ENCODE measurements at regions not wholly inside any gene's neighbourhood (a gene's known extent, or its start where the extent isn't known, plus 50 kb on each side); places are given as distances from the start of the nearest gene placed in this dataset.

DNA sequence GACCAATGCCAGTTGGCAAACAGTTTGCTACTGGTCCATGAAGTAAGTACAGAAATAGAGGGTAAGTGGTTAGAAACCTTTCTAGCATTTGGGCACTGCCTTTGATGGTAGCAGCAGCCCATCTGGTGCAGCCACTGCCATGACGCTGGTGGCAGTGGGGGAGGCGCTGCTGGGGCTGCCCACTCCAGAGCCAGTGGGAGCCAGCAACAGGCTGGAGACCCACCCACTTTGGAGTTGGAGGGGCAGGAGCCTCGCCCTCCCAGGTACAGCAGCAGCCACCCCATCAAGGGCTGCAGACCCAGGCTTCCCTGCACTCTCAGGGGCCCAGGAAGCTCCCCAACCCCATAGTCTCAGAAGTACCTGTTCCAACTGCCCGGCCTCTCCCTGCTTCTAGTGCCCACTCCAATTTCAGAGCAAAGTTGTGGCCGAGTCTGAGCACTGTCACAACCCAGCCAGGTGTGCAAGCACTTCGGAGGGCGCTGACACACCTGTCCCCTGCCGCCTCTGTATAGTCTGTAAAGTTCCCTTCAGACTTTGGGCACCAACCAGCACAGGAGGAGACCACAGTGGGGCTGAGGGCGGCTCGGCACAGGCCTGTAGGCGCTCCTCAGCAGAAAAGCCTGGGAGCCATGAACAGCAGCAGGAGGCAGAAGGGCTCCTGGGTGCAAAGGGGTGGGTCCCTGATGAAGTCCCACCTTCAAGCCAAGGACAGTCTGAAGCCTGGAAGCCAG, 125.6 kb upstream of the CCDC150 start:
- intact Hi-C loops (cut with DNase I; ENCODE audit: low total_unique reads) (no loop called here), in situ Hi-C loops (cut with MboI; ENCODE audit: low sequenced_read_pairs in 4 of 4) (no loop called here)
- Histone ChIP-seq H3K36me3 (no peaks in the 10 kb centered on the region), H3K4me3 (no peak overlapping the region), H3K9me3 (no peaks in the 10 kb centered on the region), H3K27ac (no peak overlapping the region), H3K4me1 (no peaks in the 10 kb centered on the region), H3K27me3 (no peaks in the 10 kb centered on the region)
- ATAC-seq (no peak), DNase-seq (no peak)
- TF ChIP-seq, protein P1, sequence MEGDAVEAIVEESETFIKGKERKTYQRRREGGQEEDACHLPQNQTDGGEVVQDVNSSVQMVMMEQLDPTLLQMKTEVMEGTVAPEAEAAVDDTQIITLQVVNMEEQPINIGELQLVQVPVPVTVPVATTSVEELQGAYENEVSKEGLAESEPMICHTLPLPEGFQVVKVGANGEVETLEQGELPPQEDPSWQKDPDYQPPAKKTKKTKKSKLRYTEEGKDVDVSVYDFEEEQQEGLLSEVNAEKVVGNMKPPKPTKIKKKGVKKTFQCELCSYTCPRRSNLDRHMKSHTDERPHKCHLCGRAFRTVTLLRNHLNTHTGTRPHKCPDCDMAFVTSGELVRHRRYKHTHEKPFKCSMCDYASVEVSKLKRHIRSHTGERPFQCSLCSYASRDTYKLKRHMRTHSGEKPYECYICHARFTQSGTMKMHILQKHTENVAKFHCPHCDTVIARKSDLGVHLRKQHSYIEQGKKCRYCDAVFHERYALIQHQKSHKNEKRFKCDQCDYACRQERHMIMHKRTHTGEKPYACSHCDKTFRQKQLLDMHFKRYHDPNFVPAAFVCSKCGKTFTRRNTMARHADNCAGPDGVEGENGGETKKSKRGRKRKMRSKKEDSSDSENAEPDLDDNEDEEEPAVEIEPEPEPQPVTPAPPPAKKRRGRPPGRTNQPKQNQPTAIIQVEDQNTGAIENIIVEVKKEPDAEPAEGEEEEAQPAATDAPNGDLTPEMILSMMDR (IDR thresholded peaks at IDR 0.05 in 4 of 5, conservative IDR thresholded peaks at IDR 0.05 in 1 of 5), result no peak
- no peak for TF ChIP-seq POLR2A (IDR thresholded peaks at IDR 0.05)

DNA sequence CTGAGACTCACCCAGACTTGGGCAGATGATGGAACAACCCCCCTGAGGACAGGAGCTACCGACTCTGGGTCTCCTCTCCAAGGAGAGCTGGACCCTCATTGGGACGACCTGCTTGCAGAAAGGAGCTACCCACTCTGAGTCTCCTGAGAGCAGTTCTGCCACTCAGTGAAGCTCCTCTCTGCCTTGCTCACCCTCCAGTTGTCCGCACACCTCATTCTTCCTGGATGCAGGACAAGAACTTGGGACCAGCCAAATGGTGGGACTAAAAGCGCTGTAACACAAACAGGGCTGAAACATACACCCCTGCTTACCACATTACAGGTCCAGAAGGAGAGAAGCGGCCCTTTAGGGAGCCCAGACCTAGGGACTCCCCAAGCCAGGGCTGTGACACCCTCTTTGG, 124.9 kb upstream of the CCDC150 start:
- DNase-seq (no peak), ATAC-seq (no peak)
- in situ Hi-C loops (cut with MboI; ENCODE audit: low sequenced_read_pairs in 4 of 4), result no loop called here
- no peak overlapping the region for H3K4me3 ChIP-seq
- no peak overlapping the region for H3K27ac ChIP-seq
- H3K36me3 ChIP-seq, result no peaks in the 10 kb centered on the region
- no peak for TF ChIP-seq POLR2A (IDR thresholded peaks at IDR 0.05)
- intact Hi-C loops (cut with DNase I; ENCODE audit: low total_unique reads), result no loop called here
- H3K9me3 ChIP-seq, result no peaks in the 10 kb centered on the region
- H3K4me1 ChIP-seq, result no peaks in the 10 kb centered on the region
- H3K27me3 ChIP-seq, result no peaks in the 10 kb centered on the region

DNA sequence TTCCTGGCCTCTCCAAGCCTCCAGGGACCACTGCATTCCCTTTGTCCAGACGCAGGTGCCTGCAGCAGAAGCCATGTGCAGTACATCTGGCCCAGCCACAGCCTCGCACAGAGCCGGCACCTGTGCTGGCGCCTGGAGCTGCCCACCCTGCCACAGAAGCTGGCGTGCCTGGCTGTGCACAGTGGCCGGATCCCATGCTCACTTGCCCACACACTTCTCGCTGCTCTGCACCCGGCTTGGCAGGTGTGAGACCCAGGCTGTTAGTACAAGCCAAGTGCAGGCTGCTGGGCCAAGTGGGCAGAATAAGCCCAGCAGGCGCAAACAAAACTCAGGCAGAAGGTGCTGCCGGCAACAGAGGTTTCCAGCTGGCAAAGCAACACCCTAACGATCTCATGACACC, 124.5 kb upstream of the CCDC150 start:
- H3K36me3 ChIP-seq, result no peaks in the 10 kb centered on the region
- DNase-seq (no peak), ATAC-seq (no peak)
- intact Hi-C loops (cut with DNase I; ENCODE audit: low total_unique reads), result no loop called here
- in situ Hi-C loops (cut with MboI; ENCODE audit: low sequenced_read_pairs in 4 of 4), result no loop called here
- H3K27ac ChIP-seq, result no peak overlapping the region
- no peak overlapping the region for H3K4me3 ChIP-seq
- no peak for TF ChIP-seq POLR2A (IDR thresholded peaks at IDR 0.05)
- TF ChIP-seq, protein P1 (IDR thresholded peaks at IDR 0.05 in 4 of 5, conservative IDR thresholded peaks at IDR 0.05 in 1 of 5), result no peak
- no peaks in the 10 kb centered on the region for H3K27me3 ChIP-seq
- H3K9me3 ChIP-seq, result no peaks in the 10 kb centered on the region
- no peaks in the 10 kb centered on the region for H3K4me1 ChIP-seq

DNA sequence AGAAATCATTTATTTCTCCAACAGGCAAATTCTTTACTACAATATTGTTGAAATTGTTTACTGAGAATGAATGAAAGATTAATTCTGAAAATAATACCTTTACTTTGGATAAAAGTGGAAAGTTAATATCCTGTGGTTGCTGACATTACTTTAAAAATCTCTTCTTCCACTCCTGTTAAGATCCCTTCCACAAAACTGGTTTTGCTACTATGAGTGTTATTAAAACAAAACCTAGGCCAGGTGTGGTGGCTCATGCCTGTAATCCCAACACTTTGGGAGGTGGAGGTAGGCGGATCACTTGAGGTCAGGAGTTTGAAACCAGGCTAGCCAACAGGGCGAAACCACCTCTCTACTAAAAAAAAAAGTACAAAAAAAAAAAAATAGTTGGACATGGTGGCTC, 123.9 kb upstream of the CCDC150 start:
- Histone ChIP-seq H3K27me3 (no peaks in the 10 kb centered on the region), H3K4me1 (no peaks in the 10 kb centered on the region), H3K9me3 (no peaks in the 10 kb centered on the region), H3K4me3 (no peak overlapping the region), H3K27ac (no peak overlapping the region), H3K36me3 (no peaks in the 10 kb centered on the region)
- ATAC-seq, result no peak
- intact Hi-C loops (cut with DNase I; ENCODE audit: low total_unique reads) (no loop called here), in situ Hi-C loops (cut with MboI; ENCODE audit: low sequenced_read_pairs in 4 of 4) (no loop called here)
- DNase-seq, result no peak
- TF ChIP-seq, protein P1 (IDR thresholded peaks at IDR 0.05 in 4 of 5, conservative IDR thresholded peaks at IDR 0.05 in 1 of 5), result no peak
- no peak for TF ChIP-seq POLR2A (IDR thresholded peaks at IDR 0.05)

DNA sequence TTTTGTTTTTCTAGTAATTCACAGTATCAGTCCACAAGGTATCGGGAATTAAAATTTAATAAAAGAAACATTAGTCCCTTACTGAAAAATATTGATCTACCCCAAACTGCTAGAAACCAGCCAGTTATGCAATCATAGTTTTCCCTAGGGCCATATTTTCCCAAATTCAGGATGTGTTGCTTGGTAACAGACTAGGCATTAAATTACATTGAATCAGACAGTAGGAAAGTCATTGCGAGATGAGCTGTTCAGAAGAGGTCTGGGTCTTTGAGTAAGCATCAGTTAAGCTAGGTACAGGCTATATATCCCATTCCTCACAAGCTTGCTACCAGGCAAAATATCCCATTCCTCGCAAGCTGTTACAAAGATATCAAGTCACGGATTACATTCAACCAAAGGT, 123.0 kb upstream of the CCDC150 start:
- Histone ChIP-seq H3K4me3 (no peak overlapping the region), H3K36me3 (no peaks in the 10 kb centered on the region), H3K27ac (no peak overlapping the region), H3K4me1 (no peaks in the 10 kb centered on the region), H3K27me3 (no peaks in the 10 kb centered on the region), H3K9me3 (no peaks in the 10 kb centered on the region)
- in situ Hi-C loops (cut with MboI; ENCODE audit: low sequenced_read_pairs in 4 of 4) (no loop called here), intact Hi-C loops (cut with DNase I; ENCODE audit: low total_unique reads) (no loop called here)
- TF ChIP-seq, protein P1 (IDR thresholded peaks at IDR 0.05 in 4 of 5, conservative IDR thresholded peaks at IDR 0.05 in 1 of 5), result no peak
- TF ChIP-seq POLR2A (IDR thresholded peaks at IDR 0.05), result no peak
- ATAC-seq, result no peak
- no peak for DNase-seq

Measured in gastrocnemius medialis (tissue), 4 donors.